GM18520 (cell line): ENCODE measurements at regions not wholly inside any gene's neighbourhood (a gene's known extent, or its start where the extent isn't known, plus 50 kb on each side); places are given as distances from the start of the nearest gene placed in this dataset.

Experiments
- ATAC-seq: cut with Tn5 transposase; IDR thresholded peaks from one replicate; pipeline ENCODE4 v1.9.1; 2021; ENCODE audit not compliant: unreplicated experiment

DNA sequence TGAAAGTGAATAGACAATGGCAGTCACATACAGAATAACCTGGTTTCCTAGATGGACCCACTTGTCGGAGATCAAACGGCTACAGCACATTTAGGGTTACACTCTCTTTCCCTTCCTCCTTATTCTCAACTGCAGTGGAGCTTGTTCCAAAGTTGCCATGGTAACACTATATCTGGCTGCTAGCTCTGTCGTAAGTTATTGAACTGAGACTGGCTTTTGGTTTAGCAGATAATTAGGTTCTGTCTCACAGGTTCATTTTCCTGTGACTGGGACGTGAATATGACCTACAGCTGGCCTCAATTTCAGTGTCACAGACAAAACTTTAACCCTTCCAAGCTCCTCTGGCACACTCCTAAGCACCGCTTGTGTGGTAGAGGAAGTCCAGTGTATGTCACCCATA, 875.8 kb downstream of the USP25 start:
- no peak for ATAC-seq

DNA sequence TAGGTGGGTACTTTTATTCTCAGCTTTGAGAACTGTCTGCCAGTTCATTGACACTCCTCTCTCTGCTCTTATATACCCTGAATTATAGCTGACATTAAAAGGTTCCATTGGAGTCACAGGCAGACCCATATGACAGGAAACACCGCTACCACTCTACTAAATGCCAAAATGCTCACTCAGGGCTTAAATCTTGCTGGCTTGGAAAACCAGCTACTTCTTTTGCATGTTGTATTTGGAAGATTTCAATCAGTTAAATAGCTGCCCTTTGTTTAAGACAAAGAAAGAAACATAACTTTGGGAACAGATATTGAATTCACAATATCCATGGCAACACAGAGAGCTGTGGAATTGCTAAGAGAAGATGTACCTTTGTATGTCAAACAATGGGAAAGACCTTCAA, 876.5 kb downstream of the USP25 start:
- no peak for ATAC-seq

DNA sequence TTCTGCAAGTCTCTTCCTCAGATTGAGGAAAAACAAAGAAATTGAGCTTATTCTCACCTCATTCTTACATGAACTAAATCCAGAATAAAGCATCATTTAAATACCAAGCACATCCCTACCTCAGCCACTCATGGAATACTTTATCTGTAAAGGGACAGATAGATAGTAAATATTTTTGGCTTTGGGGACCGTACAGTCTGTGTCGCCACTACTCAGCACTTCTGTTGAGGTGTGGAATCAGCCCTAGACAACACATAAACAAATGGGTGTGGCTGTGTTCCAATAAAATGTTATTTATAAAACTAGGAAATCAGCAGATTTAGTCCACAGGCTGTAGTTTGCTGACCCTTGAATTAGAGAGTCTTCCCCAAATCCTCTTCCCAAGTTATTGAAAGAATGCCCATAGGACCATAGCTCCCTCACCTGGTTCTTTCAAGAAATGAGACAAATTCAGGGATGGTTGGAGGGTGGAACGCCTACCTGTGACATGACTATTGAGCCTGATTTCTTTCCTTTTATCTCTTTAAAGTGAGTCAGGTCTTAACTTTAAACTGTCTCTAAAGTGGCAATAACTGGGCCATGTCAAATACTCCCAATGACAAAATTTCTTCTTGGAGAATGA, 878.5 kb downstream of the USP25 start:
- no peak for ATAC-seq

DNA sequence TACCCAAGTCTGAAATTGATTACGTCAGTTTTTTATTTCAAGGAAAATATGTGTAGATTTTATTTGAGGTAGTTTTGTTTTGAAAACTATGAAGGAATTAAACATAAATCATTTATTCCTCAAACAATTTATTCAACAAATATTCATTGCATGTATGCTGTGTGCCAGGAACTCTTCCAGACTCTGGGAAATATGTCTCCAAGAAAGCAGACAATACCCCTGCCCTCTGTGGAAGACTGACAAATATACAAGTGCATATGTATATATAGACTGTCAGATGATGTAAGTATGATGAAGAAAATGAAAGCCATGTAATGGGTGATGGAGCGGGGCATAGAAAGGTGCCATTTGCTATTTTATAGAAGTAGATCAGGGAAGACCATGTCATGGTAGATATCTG, 889.5 kb downstream of the USP25 start:
- no peak for ATAC-seq

DNA sequence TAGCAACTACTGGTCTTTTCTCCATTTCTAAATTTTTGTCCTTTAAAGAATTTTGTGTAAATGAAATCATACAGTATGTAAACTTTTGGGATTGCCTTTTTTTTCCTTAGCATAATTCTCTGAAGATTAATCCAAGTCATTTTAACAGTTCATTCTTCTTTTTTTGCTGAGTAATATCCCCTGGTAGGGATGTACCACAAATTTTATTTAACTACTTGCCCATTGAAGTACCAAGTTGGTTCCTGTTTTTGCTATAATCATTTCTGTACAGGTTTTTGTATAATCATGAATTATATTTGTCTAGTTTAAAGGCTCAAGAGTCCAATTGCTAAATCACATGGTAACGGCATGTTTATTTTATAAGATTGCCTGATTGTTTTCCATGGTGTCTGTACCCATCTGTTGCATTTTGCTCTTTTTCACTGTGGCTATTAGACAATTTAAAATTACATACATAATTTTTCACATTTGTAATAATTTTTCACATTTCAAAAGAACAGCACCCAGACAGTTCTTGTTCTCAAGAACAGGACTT, 891.1 kb downstream of the USP25 start:
- no peak for ATAC-seq

DNA sequence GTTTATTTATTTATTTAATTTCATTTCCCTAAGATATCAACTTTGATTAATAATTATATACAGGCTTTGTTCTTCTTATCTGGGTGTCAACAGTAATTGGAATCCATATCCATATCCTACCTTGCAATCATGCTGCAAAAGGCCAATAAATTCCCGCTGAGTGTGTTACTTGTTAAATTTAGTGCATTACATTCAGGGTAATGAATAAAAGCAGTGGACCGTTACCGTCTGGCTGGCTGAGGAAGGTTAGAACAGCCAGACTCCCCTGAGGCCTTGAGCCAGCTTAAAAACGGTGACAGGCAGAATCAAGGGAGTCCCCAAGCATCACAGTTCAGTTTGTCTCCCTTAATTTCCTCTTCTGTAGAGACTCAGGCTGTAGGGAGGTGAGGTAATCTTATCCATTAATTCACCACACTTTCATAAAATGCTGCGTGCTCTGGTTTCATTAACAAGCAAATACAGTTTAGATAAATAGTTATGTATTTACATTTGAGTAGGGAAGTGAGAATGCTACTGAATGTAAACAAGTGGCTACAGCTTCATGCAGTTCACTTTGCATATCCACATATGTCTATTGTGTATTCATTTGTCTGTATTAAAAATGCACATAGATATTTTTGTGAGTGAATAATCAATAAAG, 888.2 kb upstream of the CXADR start:
- ATAC-seq, result no peak

DNA sequence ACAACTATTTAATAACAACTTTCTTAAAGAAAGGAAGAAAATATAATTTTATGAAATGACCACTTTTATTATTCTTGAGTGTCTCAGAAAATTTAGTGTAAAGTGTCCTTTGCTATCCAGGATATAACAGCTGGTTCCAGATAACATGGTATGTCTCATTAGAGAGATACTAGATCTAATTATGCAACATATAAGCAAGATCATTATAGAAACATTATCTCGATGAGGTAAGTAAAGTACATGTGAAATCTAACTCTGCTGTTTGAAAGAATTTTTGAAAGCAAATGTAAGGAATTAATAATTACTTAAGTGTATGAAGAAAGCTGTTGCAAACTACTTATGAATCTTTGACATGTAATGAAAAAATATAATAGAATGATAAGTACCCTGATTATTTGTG, 887.4 kb upstream of the CXADR start:
- no peak for ATAC-seq

DNA sequence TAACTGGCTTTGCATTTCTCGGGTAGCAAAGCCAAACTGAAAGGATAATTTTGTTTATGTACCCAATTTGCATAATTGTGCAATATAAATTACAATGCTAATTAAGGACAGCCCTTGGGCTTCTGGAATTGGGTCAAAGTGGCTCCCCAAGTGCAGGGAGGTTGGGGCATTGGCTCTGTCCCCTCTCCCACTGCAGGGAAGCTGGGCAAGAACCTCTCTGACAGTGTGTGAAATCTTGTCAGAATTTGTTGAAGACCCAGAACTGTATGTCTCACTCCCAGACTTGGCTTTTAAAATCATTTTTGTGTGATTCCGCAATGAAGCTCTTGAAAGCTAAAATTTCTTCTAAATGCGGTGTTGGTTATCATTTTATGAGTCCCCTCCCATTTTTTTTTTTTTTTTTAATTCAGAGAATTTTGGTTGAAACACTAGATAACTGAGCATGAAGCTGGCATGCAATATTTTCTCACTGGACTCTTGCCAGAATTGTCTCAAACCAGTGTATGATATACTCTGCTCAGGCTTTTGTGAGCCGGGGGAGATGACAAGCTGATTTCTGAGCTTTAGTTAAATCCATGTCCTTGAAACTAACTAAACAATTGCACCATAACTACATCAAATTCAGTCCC, 878.9 kb upstream of the CXADR start:
- ATAC-seq, result no peak

DNA sequence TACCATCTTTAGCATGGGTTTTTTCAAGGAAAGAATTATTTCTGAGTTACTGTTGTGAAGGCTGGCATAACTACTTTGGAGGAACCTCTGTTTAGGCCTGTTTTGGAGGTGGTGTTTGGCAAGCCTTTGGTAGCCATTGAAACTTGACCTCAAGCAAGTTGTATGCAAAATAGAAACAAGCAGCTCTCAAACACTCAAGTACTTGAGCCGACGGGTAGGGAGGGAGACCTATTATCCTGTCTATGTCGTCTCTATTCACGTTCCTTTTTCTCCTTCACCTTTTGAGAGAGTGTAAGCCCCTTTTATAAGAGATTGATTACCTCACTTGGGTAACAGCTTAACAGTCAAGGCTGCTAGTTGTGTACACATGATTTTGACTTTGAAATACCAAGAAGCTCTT, 878.3 kb upstream of the CXADR start:
- ATAC-seq, result no peak

DNA sequence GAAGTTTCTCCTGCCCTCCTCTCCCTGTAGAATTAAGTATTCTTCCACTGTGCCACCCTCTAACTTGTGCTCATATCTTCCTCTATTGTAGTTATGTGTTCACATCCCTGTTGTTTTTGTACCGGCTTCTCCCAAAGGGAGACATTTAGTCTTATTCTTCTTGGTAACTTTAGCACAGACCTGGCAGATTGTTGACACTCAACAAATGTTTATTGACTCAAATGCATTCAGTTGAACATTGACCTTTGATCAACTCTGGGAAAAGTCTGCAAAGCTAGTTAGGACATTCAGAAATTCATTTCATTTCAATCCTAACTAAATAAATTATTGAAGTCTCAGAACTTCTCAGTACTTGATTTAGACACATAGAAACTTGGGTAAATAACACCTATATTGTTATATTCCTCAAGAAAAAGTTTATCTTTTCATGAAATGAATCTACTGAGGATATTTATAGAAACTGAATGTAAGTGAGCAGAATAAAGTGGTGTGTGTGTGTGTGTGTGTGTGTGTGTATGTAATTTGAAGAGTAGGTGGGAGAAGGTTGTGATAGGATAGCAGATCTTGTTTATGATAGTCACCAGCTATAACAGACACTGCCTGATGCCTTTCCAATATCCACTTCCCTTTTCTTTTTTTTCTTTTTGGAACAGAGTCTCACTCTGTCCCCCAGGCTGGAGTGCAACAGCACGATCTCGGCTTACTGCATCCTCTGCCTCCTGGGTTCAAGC, 872.4 kb upstream of the CXADR start:
- no peak for ATAC-seq

DNA sequence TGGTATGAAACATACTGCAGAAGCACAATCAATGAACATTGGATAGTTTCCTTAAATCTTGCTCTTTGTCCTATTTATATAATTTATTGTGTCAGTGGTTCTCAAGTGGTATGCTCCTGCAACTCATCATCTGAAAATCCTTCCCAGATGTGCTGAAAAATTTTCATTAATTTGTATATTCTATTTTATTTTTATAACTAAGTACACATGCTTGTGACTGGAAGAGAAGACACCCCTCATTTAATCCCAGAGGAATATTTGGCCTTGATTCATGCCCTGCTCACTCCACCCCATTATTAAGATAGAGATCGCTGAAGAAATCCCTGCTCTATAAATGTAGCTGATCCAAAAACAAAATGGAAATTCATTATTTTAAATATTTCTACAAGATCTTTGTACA, 870.5 kb upstream of the CXADR start:
- ATAC-seq, result no peak

DNA sequence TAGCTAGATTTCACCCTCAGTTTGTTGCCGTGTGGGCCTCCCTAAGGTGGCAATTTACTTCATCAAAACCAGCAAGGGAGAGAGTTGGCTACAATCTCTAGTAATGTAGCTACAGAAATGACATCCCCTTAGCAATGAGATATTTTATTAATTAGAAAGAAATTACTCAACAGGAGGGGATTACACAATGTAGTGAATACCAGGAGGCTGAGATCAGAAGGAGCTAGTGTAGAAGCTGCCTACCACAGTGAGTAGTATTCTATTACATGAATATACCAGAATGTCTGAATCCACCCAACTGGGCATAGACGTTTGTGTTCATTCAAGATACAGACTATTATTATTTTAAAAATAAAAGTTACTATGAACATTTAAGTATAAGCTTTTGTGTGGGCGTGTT, 868.2 kb upstream of the CXADR start:
- no peak for ATAC-seq

DNA sequence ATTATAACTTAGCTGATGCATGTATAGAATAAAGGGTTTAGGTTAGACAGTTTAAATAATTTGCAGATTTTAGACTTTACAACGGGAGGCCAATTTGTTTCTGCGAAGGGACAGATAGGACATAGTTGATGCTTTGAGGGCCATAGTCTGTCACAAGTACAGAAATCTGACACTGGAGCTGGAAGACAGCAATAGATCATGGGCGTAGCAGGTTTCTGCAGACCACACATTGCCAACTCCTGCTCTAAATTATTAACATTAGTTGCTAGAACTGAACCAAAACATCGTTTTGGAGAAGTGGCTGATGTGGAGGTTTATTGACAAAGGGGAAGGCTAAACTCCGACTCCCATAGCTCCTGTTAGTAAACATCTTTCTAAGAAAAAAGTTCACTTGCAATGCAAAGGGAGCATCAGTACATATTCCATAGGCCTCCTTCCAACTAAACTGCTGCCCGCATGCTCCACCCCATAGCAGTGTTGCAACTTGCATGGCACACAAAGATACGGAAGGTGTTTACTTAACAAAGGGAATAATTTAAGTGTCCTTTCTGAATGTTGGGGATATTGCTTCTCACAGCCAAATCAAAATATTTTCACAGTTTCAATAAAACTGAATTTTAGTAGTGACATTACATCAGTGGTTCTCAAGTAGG, 862.0 kb upstream of the CXADR start:
- ATAC-seq, result no peak

DNA sequence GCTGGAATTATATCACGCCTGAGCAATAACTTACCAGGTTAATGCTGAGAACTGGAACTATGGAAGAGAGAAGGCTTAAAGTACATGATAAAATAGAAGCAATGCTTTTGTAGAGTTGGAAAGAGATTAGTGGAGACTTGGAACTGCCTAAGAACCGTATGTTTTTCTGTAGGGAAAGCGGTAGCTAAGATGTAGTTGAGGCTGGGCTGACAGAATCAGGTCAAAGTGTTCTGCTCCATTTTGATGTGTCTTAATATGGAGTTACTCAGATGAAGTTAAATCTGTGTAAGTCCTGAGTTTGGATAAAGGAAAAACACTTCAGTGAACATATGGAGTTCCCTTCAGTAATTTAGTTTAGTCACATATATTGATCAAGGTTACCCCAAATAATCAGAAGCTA, 860.9 kb upstream of the CXADR start:
- no peak for ATAC-seq

DNA sequence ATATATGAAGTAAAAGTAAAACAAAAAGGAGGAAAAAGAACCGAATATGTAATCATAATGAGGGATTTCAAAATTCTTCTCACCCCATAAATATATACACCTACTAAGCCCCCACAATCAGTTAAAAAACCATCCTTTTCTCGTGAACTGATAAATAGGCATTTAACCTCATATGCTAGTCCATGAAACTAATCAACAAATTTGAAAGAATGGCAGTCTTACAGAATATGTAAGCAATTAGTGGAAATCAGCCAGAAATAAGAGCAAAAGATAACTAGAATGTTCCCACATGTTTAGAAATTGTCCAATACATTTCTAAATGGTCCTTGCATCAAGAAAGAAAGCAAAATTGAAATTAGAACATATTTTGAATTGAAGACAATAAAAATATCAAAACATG, 849.4 kb upstream of the CXADR start:
- no peak for ATAC-seq

DNA sequence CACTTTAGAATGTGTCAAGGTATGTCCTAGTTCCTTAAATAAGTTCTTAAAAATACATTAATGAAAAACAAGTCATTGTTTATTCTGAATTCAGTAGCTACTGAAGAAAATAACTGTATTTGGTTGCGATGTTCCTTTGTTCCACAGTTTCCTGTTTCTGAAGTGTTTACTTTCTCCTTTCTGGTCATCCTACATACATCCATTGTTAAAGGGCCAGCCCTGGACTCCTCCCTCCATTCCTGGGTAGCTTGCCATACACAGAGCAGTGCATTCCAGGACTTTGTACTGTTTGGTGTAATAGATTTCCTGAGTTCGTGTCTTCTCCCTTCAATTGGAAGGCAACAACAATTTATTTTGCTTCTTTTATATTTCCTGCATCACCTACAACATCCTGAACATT, 845.4 kb upstream of the CXADR start:
- ATAC-seq, result no peak

DNA sequence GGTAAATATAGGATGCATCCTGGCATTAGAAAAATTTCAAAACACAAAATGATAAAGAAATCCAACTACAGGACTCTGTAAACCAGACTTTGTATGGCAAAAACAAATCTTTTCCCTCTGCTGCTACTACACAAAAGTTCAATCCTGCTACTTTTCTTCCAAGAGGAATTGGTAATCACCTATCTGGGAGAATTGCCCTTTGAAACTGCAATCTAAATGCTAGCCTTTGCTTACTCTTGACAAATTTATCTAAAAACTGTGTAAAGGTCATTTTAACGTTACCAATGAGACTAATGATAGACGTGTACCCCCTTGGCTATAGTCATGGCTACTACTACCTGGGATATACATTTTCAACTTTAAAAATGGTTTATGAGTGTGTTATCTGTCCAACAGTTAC, 837.9 kb upstream of the CXADR start:
- no peak for ATAC-seq

DNA sequence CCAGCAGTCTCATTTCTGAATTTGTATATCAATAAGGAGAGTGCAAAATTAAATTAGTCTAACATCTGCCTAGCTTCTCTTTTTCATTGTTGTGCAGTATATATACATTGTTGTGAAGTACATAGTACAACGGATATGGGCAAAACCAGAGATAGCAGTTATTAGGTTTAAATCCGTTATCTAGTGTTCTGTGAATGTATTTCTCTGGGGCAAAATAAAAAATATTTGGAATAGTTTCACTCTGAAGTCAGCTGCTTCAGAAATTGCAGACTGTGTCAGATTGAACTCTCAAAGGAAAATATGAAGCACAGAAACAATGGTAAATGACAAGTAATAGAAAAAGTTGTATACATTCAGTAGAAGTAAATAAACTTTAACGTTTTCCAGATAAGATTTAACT, 836.5 kb upstream of the CXADR start:
- no peak for ATAC-seq

DNA sequence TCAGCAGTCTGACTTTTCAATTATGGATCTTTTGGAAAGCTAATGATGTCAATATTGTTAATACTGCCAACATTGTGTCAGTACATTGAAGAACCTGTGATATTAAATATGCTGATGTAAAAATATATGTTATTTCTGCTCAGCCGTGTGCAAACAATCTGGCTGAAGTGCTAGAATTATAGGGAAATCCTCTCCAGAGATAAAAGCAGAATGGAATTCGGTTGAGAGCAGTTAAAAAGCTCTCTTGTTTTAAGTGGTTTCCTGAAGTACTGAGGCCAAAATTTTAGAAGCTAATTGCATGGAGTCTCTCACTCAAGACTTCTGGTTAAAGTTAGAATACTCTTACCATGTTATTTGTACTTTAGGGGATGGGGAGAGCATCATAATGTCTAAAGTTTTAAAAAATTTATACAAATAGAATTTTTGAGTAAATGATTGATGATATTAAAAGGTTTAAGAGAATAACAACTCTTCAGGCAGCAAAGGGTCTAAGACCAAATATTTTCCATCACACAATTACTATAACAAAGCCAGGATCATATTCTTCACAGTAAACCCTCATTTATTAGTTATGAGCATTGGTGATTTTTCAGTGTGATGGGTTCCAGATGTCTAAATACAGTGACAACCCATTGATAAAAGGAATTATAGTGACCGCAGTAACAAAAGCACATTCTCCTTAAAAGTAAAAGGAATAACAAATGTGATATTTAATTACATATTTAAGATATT, 834.2 kb upstream of the CXADR start:
- ATAC-seq, result no peak

DNA sequence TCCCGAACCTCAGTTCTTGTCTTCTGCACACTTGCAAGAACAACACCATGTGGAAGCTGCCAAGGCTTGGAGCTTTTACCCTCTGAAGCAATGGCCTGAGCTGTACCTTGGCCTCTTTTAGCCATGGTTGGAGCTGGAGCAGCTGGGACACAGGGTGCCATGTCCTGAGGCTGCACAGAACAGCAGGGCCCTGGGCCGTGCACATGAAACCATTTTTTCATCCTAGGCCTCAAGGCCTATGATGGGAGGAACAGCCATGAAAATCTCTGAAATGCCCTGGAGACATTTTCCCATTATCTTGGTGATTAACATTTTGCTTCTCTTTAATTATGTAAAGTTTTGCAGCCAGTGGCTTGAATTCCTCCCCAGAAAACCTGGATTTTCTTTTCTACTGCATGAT, 817.8 kb upstream of the CXADR start:
- no peak for ATAC-seq

DNA sequence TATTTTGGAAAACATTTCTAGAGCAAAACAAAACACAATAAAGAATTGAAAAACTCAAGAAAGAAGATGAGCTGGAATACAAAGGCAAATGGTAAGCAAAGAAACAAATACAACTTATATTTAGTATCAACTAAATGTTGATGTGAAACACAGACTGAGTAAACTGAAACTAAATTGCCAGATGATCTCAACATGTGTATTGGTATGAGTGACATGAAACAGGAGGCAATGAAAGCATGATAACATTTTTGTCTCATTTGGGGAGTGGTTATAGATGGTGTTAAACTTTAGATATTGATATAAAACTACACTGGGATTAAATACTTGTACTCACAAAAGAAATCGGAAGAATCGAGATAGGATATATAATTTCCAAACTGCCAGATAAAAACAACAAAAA, 805.6 kb upstream of the CXADR start:
- ATAC-seq, result no peak
